Left cardiac atrium (tissue), 4 donors: ENCODE measurements at regions not wholly inside any gene's neighbourhood (a gene's known extent, or its start where the extent isn't known, plus 50 kb on each side); places are given as distances from the start of the nearest gene placed in this dataset.

ENCODE experiments used
- ATAC-seq, 2 donors: fragments of 200-7000 bp; cut with Tn5 transposase; one replicate each; pipeline ENCODE4 v1.9.1; 2020; ENCODE audit warnings: mild to moderate bottlenecking in 2 of 2, moderate library complexity in 2 of 2
- DNase-seq: peaks from one replicate; pipeline ENCODE4 v3.0.0-alpha.2; 2020
- intact Hi-C, 2 donors: fragments of 100-400 bp; cut with DNase I; formaldehyde crosslinking; loops; one replicate each; pipeline versions ENCODE4 v1.14.1 to v1.15.1; 2022 to 2023
- donor health status: DM: no; HTN: yes; CAD: no.
- donor health status: DM: no; HTN: yes; CAD: no; lungs with severe emphysema.
- donor health status: DM: yes; HTN: yes; CAD: no.
- donor health status: Dilated cardiomyopathy.

- intact Hi-C loops = loop anchor here in 1 of 2 donors (10.0 kb wide), 1 partner anchor 107 kb away; no protein-coding TSS in a partner anchor
Observed at GRCh38 chr5:23027830-23028229, 174.7 kb upstream of the CDH12 start.

GRCh38 chr5:23027331-23027730 lies 174.2 kb upstream of the CDH12 start:
- intact Hi-C loops = loop anchor here in 1 of 2 donors (10.0 kb wide), 1 partner anchor 107 kb away; no protein-coding TSS in a partner anchor
- peak; percentile 95 for ATAC-seq
- DNase-seq = no peak

More at GRCh38 chr5:23027830-23028229, 174.7 kb upstream of the CDH12 start:
- DNase-seq = no peak
- peak; percentile 65 to 83 for ATAC-seq

GRCh38 chr5:23026252-23027170 lies 173.4 kb upstream of the CDH12 start:
- ATAC-seq (peak; percentile 12 to 15), DNase-seq (no peak)
- intact Hi-C loops = loop anchor here in 1 of 2 donors (10.0 kb wide), 1 partner anchor 108 kb away; no protein-coding TSS in a partner anchor

- intact Hi-C loops = loop anchor here in 1 of 2 donors (10.0 kb wide), 1 partner anchor 109 kb away; no protein-coding TSS in a partner anchor
- DNase-seq (no peak), ATAC-seq (no peak)
Observed at GRCh38 chr5:23025629-23026233, 172.6 kb upstream of the CDH12 start.

GRCh38 chr5:23024470-23024869 lies 171.3 kb upstream of the CDH12 start:
- no peak for DNase-seq

GRCh38 chr5:23014825-23015224 lies 161.7 kb upstream of the CDH12 start:
- intact Hi-C loops = no loop called here
- no peak for DNase-seq

More at GRCh38 chr5:23024470-23024869, 171.3 kb upstream of the CDH12 start:
- no peak for ATAC-seq
- intact Hi-C loops = loop anchor here in 1 of 2 donors (10.0 kb wide), 1 partner anchor 110 kb away; no protein-coding TSS in a partner anchor

GRCh38 chr5:23014266-23014665 lies 161.1 kb upstream of the CDH12 start:
- ATAC-seq (no peak), DNase-seq (no peak)
- intact Hi-C loops = no loop called here

More at GRCh38 chr5:23014825-23015224, 161.7 kb upstream of the CDH12 start:
- no peak for ATAC-seq

- intact Hi-C loops = no loop called here
- ATAC-seq = no peak
- DNase-seq = no peak
Observed at GRCh38 chr5:23013395-23013998, 160.4 kb upstream of the CDH12 start.

GRCh38 chr5:23012842-23013241 lies 159.7 kb upstream of the CDH12 start:
- intact Hi-C loops = no loop called here
- ATAC-seq = no peak
- DNase-seq = no peak

GRCh38 chr5:23007762-23008161 lies 154.6 kb upstream of the CDH12 start:
- ATAC-seq (no peak), DNase-seq (no peak)
- intact Hi-C loops = no loop called here

- intact Hi-C loops = no loop called here
- no peak for DNase-seq
- ATAC-seq = no peak
Observed at GRCh38 chr5:23007236-23007635, 154.1 kb upstream of the CDH12 start.

GRCh38 chr5:23001120-23001519 lies 148.0 kb upstream of the CDH12 start:
- DNase-seq (no peak), ATAC-seq (no peak)
- intact Hi-C loops = no loop called here

- no peak for DNase-seq
- intact Hi-C loops = no loop called here
- no peak for ATAC-seq
Observed at GRCh38 chr5:22998774-22999173, 145.6 kb upstream of the CDH12 start.

- DNase-seq (no peak), ATAC-seq (no peak)
- intact Hi-C loops = no loop called here
Observed at GRCh38 chr5:22998362-22998761, 145.2 kb upstream of the CDH12 start.

GRCh38 chr5:22988937-22989336 lies 135.8 kb upstream of the CDH12 start:
- intact Hi-C loops = no loop called here
- no peak for DNase-seq
- no peak for ATAC-seq

GRCh38 chr5:22986281-22986680 lies 133.1 kb upstream of the CDH12 start:
- intact Hi-C loops = no loop called here
- DNase-seq (no peak), ATAC-seq (no peak)

GRCh38 chr5:22985446-22985845 lies 132.3 kb upstream of the CDH12 start:
- no peak for ATAC-seq
- intact Hi-C loops = no loop called here

GRCh38 chr5:22970956-22971618 lies 117.9 kb upstream of the CDH12 start:
- no peak for ATAC-seq
- DNase-seq = no peak
- intact Hi-C loops = no loop called here

More at GRCh38 chr5:22985446-22985845, 132.3 kb upstream of the CDH12 start:
- DNase-seq = no peak

- ATAC-seq = no peak
- no peak for DNase-seq
- intact Hi-C loops = no loop called here
Observed at GRCh38 chr5:22970491-22970890, 117.3 kb upstream of the CDH12 start.
